Skeletal muscle tissue (tissue), 3 donors: ENCODE measurements at regions not wholly inside any gene's neighbourhood (a gene's known extent, or its start where the extent isn't known, plus 50 kb on each side); places are given as distances from the start of the nearest gene placed in this dataset.

Source experiments
- H3K27ac ChIP-seq: one replicate; pipeline ENCODE4 v1.7.0; 2013; ENCODE audit warnings: mild to moderate bottlenecking, low read depth, low read length, inconsistent platforms
- H3K27me3 ChIP-seq, 3 donors: one replicate each; pipeline ENCODE4 v1.7.0; 2013; ENCODE audit warnings: low read length in 3 of 3; ENCODE audit not compliant: control insufficient read depth in 3 of 3, insufficient read depth in 3 of 3
- H3K36me3 ChIP-seq, 3 donors: one replicate each; pipeline ENCODE4 v1.7.0; 2013; ENCODE audit warnings: low read length in 3 of 3; ENCODE audit not compliant: control insufficient read depth in 3 of 3, insufficient read depth in 3 of 3
- H3K4me1 ChIP-seq, 3 donors: one replicate each; pipeline ENCODE4 v1.7.0; 2013; ENCODE audit warnings: low read length in 3 of 3, mild to moderate bottlenecking in 3 of 3; ENCODE audit not compliant: control insufficient read depth in 3 of 3, insufficient read depth in 3 of 3
- H3K4me3 ChIP-seq, 3 donors: one replicate each; pipeline ENCODE4 v1.7.0; 2013; ENCODE audit warnings: low read length in 3 of 3
- H3K9ac ChIP-seq, 3 donors: one replicate each; pipeline ENCODE4 v1.7.0; 2013; ENCODE audit warnings: low read length in 3 of 3, mild to moderate bottlenecking in 3 of 3, moderate library complexity in 2 of 3, low read depth in 1 of 3
- H3K9me3 ChIP-seq, 3 donors: one replicate each; pipeline ENCODE4 v1.7.0; 2013; ENCODE audit warnings: low read length in 3 of 3; ENCODE audit not compliant: control insufficient read depth in 3 of 3
- donor health status: Osteomylitis.

GRCh38 chr10:30769361-30769760 lies 139.8 kb upstream of the LYZL2 start:
- Histone ChIP-seq H3K4me1 (no peaks in the 10 kb centered on the region), H3K27ac (no peak overlapping the region), H3K4me3 (no peak overlapping the region), H3K9me3 (peaks cover 4 to 17% (median 7%) of the 10 kb centered on the region in 3 donors), H3K9ac (no peak overlapping the region), H3K27me3 (peaks cover 0 to 3% (median 0%) of the 10 kb centered on the region in 3 donors), H3K36me3 (no peaks in the 10 kb centered on the region)

DNA sequence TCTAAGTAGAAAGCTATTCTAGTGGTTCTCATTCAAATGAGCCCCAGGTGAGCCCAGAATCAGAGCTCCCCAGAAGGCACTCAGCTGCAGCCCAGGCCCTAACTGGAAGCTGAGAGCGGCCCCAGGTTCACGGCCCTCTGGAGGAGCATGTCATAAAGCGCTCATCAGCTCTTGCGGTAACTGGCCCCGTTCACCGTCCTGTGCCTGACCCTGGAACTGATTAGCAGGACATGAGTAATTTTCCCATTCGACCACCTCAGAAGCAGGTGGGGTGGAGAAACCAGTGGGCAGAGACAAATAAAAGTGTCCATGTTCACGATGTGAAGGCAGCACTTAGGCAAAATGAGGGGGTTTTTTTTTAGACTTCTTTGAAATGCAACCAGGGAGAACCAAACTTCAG lies 136.1 kb upstream of the LYZL2 start:
- Histone ChIP-seq H3K27ac (no peak overlapping the region), H3K4me3 (no peak overlapping the region), H3K9ac (no peak overlapping the region), H3K27me3 (no peaks in the 10 kb centered on the region), H3K9me3 (peaks cover 0 to 8% (median 5%) of the 10 kb centered on the region in 3 donors), H3K36me3 (no peaks in the 10 kb centered on the region), H3K4me1 (no peaks in the 10 kb centered on the region)

DNA sequence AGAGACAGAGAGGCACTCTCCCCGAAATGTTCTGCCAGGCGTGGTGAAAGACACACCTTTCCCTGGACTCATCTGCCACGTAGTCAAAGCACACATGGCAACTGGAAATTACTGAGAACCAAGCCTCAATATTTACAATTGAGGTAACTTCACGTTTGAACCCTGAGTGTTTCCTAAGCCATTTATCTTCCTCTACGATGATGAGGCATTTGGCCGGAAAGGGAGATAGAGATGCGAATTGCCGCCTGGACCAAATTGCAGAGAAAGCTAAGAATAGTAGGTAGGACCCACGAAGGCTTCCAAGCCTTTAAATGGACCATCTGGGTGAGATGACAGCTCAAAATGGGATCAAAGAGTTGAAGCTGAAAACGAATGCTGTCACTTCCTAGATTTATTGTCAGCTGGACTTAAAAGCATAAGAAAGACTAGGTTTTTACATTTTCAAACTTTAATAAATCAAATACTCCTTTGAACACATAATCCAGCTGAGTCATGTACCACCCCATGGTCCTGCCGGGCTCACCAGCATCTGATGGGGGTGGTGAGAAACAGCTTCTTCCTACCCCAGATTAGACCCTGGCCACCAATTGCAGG lies 135.6 kb upstream of the LYZL2 start:
- Histone ChIP-seq H3K36me3 (no peaks in the 10 kb centered on the region), H3K9me3 (peaks cover 0 to 4% (median 3%) of the 10 kb centered on the region in 3 donors), H3K27me3 (no peaks in the 10 kb centered on the region), H3K9ac (no peak overlapping the region), H3K27ac (no peak overlapping the region), H3K4me3 (no peak overlapping the region), H3K4me1 (no peaks in the 10 kb centered on the region)

GRCh38 chr10:30763918-30764317 lies 134.4 kb upstream of the LYZL2 start:
- Histone ChIP-seq H3K36me3 (no peaks in the 10 kb centered on the region), H3K9ac (no peak overlapping the region), H3K27me3 (no peaks in the 10 kb centered on the region), H3K27ac (no peak overlapping the region), H3K9me3 (no peaks in the 10 kb centered on the region), H3K4me3 (no peak overlapping the region), H3K4me1 (no peaks in the 10 kb centered on the region)

- H3K4me1 ChIP-seq: no peaks in the 10 kb centered on the region
Measured at GRCh38 chr10:30762620-30763019, 133.1 kb upstream of the LYZL2 start.

GRCh38 chr10:30759423-30759822 lies 129.9 kb upstream of the LYZL2 start:
- Histone ChIP-seq H3K27ac (no peak overlapping the region), H3K9me3 (no peaks in the 10 kb centered on the region)

More at GRCh38 chr10:30762620-30763019, 133.1 kb upstream of the LYZL2 start:
- H3K27ac ChIP-seq: no peak overlapping the region
- H3K9me3 ChIP-seq: no peaks in the 10 kb centered on the region
- H3K9ac ChIP-seq: no peak overlapping the region
- no peaks in the 10 kb centered on the region for H3K36me3 ChIP-seq
- no peak overlapping the region for H3K4me3 ChIP-seq
- no peaks in the 10 kb centered on the region for H3K27me3 ChIP-seq

GRCh38 chr10:30758338-30758737 lies 128.8 kb upstream of the LYZL2 start:
- Histone ChIP-seq H3K4me3 (no peak overlapping the region), H3K4me1 (peaks cover 0 to 9% (median 6%) of the 10 kb centered on the region in 3 donors), H3K9me3 (no peaks in the 10 kb centered on the region), H3K27ac (no peak overlapping the region), H3K36me3 (no peaks in the 10 kb centered on the region), H3K27me3 (no peaks in the 10 kb centered on the region), H3K9ac (no peak overlapping the region)

More at GRCh38 chr10:30759423-30759822, 129.9 kb upstream of the LYZL2 start:
- H3K36me3 ChIP-seq: no peaks in the 10 kb centered on the region
- no peak overlapping the region for H3K4me3 ChIP-seq
- peaks cover 0 to 5% (median 3%) of the 10 kb centered on the region in 3 donors for H3K4me1 ChIP-seq
- no peaks in the 10 kb centered on the region for H3K27me3 ChIP-seq
- H3K9ac ChIP-seq: no peak overlapping the region

- Histone ChIP-seq H3K36me3 (no peaks in the 10 kb centered on the region), H3K27me3 (no peaks in the 10 kb centered on the region), H3K9ac (no peak overlapping the region), H3K9me3 (no peaks in the 10 kb centered on the region), H3K4me3 (no peak overlapping the region), H3K27ac (no peak overlapping the region), H3K4me1 (peaks cover 0 to 18% (median 12%) of the 10 kb centered on the region in 3 donors)
Measured at GRCh38 chr10:30756896-30757295, 127.3 kb upstream of the LYZL2 start.

DNA sequence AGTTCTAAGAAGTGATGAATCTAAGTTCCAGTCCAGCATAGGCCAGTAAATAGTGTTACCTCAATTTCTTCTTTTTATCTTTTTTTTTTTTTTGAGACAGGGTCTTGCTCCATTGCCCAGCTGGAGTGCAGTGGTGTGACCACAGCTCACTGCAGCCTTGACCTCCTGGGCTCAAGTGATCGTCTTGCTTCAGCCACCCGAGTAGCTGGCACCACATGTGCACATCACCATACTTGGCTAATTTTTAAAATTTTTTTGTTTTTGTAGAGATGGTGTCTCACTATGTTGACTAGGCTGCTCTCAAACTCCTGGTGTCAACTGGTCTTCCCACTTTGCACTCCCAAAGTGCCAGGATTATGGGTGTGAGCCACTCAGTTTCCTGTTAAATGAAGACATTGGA lies 126.6 kb upstream of the LYZL2 start:
- Histone ChIP-seq H3K9ac (no peak overlapping the region), H3K4me3 (no peak overlapping the region), H3K27ac (no peak overlapping the region), H3K9me3 (no peaks in the 10 kb centered on the region), H3K4me1 (peaks cover 0 to 22% (median 14%) of the 10 kb centered on the region in 3 donors), H3K27me3 (no peaks in the 10 kb centered on the region), H3K36me3 (no peaks in the 10 kb centered on the region)

DNA sequence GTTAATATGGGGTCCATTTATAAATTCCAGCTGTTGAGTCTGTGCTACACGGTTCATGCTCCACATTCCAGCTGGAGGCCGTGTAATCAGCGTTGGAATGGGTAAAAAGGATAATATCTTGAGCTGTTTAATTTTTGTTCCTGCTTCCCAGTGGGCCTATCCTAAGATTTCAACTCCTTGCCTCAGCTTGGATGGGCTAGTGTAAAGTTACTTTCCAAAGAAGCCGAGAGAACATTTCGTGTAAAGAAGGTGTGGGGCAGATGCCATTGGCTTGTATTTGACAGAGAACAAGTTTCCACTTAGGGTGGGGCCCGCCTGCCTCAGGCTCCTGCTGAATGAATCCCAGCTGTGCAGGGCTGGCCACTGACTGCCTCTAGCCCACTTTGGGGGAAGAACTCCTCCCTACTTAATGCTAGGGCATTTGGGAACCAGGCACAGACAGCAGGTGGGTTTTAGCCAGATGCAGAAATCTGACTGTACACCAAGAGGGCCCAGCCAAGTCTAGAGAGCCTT lies 125.9 kb upstream of the LYZL2 start:
- Histone ChIP-seq H3K4me3 (no peak overlapping the region), H3K27me3 (no peaks in the 10 kb centered on the region), H3K36me3 (no peaks in the 10 kb centered on the region), H3K27ac (no peak overlapping the region), H3K9ac (no peak overlapping the region), H3K4me1 (peaks cover 0 to 22% (median 14%) of the 10 kb centered on the region in 3 donors), H3K9me3 (no peaks in the 10 kb centered on the region)
